Lower leg skin (tissue), 4 donors: ENCODE measurements at regions not wholly inside any gene's neighbourhood (a gene's known extent, or its start where the extent isn't known, plus 50 kb on each side); places are given as distances from the start of the nearest gene placed in this dataset.

Experiments
- DNase-seq, 2 donors: peaks; one replicate each; pipeline ENCODE4 v3.0.0-alpha.2; 2019; ENCODE audit warnings: low spot score in 2 of 2
- H3K4me3 ChIP-seq: fragments of 200-600 bp; sonication (generic); 2 replicates; pipeline ENCODE4 v1.5.1; 2017; ENCODE audit warnings: mild to moderate bottlenecking, low read depth; ENCODE audit not compliant: poor library complexity, severe bottlenecking
- CTCF ChIP-seq, 3 donors: fragments of 450-650 bp; IDR thresholded peaks; one replicate each; pipeline ENCODE4 v1.5.1; 2016; ENCODE audit warnings: antibody characterized with exemption in 3 of 3, mild to moderate bottlenecking in 3 of 3, moderate library complexity in 2 of 3
- POLR2A ChIP-seq, 2 donors: fragments of 450-650 bp; IDR thresholded peaks; one replicate each; pipeline ENCODE4 v1.6.1; 2016 to 2017; ENCODE audit warnings: antibody characterized with exemption in 2 of 2, mild to moderate bottlenecking in 1 of 2, moderate library complexity in 1 of 2
- WGBS, 2 donors: methylation state at CpG; one replicate each; pipeline ENCODE4 v1.1.5; 2018; 5-methylcytosine and 5-hydroxymethylcytosine counted together
- intact Hi-C: fragments of 100-400 bp; cut with DNase I; formaldehyde crosslinking; loops from one replicate; pipeline ENCODE4 v1.15.0; 2023; ENCODE audit warnings: low total_unique reads

- DNase-seq: no peak
- H3K4me3 ChIP-seq: no peak overlapping the region
- TF ChIP-seq CTCF (IDR thresholded peaks at IDR 0.05) (no peak), POLR2A (IDR thresholded peaks at IDR 0.05) (no peak)
- intact Hi-C loops: no loop called here
- WGBS, 2 donors: 55 to 64% methylated on average over 2 of the region's 2 CpGs
These were observed 272.9 kb upstream of the EPHA4 start for GRCh38 chr2:221845021-221845365.

DNA sequence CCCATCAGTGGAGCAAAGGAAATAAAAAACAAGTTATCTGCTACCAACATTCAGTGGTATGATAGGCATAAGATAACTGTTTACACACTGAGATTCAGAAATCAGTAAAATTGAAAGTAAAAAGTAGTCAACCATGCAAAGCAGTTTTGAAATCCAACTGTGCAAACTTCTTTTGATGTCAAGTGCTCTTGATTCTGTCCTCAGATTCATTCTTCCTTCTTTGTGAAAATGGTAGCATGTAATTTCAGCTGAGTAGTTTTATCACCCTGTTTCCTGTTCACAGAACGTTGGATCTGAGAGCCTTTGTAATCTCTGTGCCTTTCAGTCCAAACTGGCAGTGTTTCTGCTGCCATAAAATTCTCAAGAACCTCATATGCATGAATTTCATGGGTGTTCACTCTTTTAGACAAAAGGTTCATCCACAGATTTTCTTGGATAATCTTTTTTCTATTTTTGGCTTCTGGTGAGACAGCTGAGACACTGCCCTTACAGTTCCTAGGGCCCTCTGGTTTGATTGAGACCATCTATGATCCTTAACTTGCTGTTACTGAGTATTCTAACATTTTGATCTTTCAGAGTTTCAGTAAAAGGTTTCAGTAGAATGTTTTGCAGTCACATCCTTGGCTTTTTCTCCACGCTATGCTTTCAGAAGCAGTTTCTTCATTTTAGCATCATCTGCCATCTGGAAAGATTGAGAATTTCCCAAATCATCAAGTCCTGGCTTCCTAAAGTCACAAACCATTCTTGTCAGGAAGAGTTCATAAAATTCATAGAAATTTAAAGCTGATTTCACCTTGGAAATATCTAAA is 272.3 kb upstream of the EPHA4 start:
- H3K4me3 ChIP-seq: no peak overlapping the region
- WGBS, 2 donors: 32 to 35% methylated on average over 2 of the region's 2 CpGs
- DNase-seq: no peak
- intact Hi-C loops: no loop called here
- TF ChIP-seq CTCF (IDR thresholded peaks at IDR 0.05) (no peak), POLR2A (IDR thresholded peaks at IDR 0.05) (no peak)

- no peak for TF ChIP-seq POLR2A (IDR thresholded peaks at IDR 0.05)
- TF ChIP-seq CTCF (IDR thresholded peaks at IDR 0.05): no peak
- intact Hi-C loops: no loop called here
- H3K4me3 ChIP-seq: no peak overlapping the region
- 28 to 33% methylated on average over 3 of the region's 3 CpGs for WGBS, 2 donors
- no peak for DNase-seq
These were observed 264.0 kb upstream of the EPHA4 start for GRCh38 chr2:221836095-221836494.

DNA sequence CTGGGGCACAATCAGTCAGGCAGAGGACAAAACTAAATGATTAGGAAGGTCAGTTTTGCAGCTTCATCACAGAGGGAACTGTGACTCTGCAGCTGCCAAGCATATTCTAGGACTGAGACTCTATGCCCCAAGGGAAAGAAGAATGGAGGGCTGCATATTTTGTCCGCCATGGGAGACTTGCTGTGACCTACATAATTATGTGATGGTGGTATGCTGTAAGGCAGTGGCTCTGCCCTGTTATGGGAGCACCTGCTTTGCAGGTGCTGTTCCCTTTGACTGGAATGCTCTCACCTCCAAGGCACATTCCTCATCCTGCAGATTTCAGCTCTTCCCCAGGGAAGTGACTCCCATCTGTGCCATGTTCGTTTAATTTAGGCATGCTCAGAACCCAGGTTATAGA is 261.9 kb upstream of the EPHA4 start:
- DNase-seq: no peak
- WGBS, 2 donors: 52 to 58% methylated on average over 2 of the region's 2 CpGs
- intact Hi-C loops: no loop called here

DNA sequence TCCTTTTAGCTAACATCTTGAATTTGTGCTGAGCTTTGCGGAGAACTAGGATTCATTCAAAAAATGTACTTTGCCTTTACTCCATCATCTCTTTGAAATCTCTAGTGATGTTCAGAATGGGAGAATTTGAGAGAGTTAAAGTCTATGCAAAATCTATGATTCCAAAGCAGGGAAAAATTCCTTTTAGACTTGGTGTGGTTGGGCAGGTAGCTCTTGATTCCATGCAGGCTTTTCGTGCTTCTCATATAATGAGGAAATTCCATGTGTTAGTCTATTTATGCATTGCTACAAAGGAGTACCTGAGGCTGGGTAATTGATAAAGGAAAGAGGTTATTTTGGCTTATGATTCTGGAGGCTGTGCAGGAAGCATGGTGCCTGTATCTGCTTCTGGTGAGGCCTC is 258.9 kb upstream of the EPHA4 start:
- no peak overlapping the region for H3K4me3 ChIP-seq
- TF ChIP-seq CTCF (IDR thresholded peaks at IDR 0.05) (no peak), POLR2A (IDR thresholded peaks at IDR 0.05) (no peak)
- no peak for DNase-seq
- intact Hi-C loops: no loop called here
- 86 to 91% methylated on average over 2 of the region's 2 CpGs for WGBS, 2 donors

More for the DNA sequence above, 261.9 kb upstream of the EPHA4 start:
- no peak overlapping the region for H3K4me3 ChIP-seq
- TF ChIP-seq CTCF (IDR thresholded peaks at IDR 0.05) (no peak), POLR2A (IDR thresholded peaks at IDR 0.05) (no peak)

DNA sequence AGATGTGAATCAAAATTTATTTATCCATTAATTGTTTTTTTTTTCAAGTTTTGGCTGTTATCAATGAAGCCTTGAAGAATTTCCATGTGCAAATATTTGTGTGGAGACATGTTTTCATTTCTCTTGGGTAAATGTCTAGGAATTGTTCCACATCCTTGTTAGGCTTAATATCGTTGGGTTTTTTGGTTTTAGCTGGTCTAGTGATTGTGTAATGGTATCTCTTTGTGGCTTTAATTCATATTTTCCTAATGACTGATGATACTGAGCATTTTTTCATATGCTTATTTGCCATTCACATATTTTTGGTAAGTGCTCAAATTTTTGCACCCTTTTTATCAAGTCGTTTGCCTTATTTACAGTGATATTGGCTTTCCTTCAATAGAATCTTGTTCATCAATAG is 250.3 kb upstream of the EPHA4 start:
- DNase-seq: no peak
- TF ChIP-seq CTCF (IDR thresholded peaks at IDR 0.05): no peak
- no peak for TF ChIP-seq POLR2A (IDR thresholded peaks at IDR 0.05)
- intact Hi-C loops: no loop called here
- no peak overlapping the region for H3K4me3 ChIP-seq
- WGBS, 2 donors: 61 to 64% methylated on average over 2 of the region's 2 CpGs
